H9 (cell line): ENCODE measurements at regions not wholly inside any gene's neighbourhood (a gene's known extent, or its start where the extent isn't known, plus 50 kb on each side); places are given as distances from the start of the nearest gene placed in this dataset.
A peak's percentile ranks its signal among the peaks of the same experiment; 100 is the strongest.

Source experiments
- DNase-seq: peaks from one replicate; pipeline ENCODE4 v3.0.0-alpha.2; 2017
- H2AFZ ChIP-seq: one replicate; pipeline ENCODE4 v1.6.1; 2013; ENCODE audit warnings: mild to moderate bottlenecking, low read length, control low read depth, moderate library complexity
- H2AK5ac ChIP-seq: 2 replicates; pipeline ENCODE4 v1.6.1; 2013; ENCODE audit warnings: low read length, control low read depth, mixed read lengths; ENCODE audit not compliant: insufficient read length
- H2BK120ac ChIP-seq: one replicate; pipeline ENCODE4 v1.6.1; 2013; ENCODE audit warnings: low read depth, mild to moderate bottlenecking, low read length, control low read depth, inconsistent platforms; ENCODE audit not compliant: poor library complexity, severe bottlenecking
- H2BK12ac ChIP-seq: 2 replicates; pipeline ENCODE4 v1.6.1; 2013; ENCODE audit warnings: low read length, control low read depth, mixed read lengths, low read depth; ENCODE audit not compliant: insufficient read length
- H2BK15ac ChIP-seq: 2 replicates; pipeline ENCODE4 v1.6.1; 2013; ENCODE audit warnings: low read depth, low read length, control low read depth
- H2BK20ac ChIP-seq: one replicate; pipeline ENCODE4 v1.6.1; 2013; ENCODE audit warnings: low read depth, mild to moderate bottlenecking, low read length, control low read depth, inconsistent platforms; ENCODE audit not compliant: poor library complexity, severe bottlenecking
- H2BK5ac ChIP-seq: 2 replicates; pipeline ENCODE4 v1.6.1; 2013; ENCODE audit warnings: low read length, control low read depth, mixed read lengths; ENCODE audit not compliant: insufficient read length
- H3K14ac ChIP-seq: 2 replicates; pipeline ENCODE4 v1.6.1; 2013; ENCODE audit warnings: low read length, control low read depth; ENCODE audit not compliant: insufficient read depth
- H3K18ac ChIP-seq: 2 replicates; pipeline ENCODE4 v1.6.1; 2013; ENCODE audit warnings: low read depth, mild to moderate bottlenecking, mixed read lengths, low read length, control low read depth; ENCODE audit not compliant: insufficient read length
- H3K23ac ChIP-seq: 2 replicates; pipeline ENCODE4 v1.6.1; 2013; ENCODE audit warnings: low read length, control low read depth, mixed read lengths, low read depth; ENCODE audit not compliant: insufficient read length
- H3K23me2 ChIP-seq: 2 replicates; pipeline ENCODE4 v1.6.1; 2013; ENCODE audit warnings: low read depth, mild to moderate bottlenecking, mixed read lengths, low read length, control low read depth; ENCODE audit not compliant: insufficient read length, poor library complexity, severe bottlenecking
- H3K27ac ChIP-seq: 2 replicates; pipeline ENCODE4 v1.5.1; 2013; ENCODE audit warnings: low read length, control low read depth, mixed read lengths, low read depth; ENCODE audit not compliant: insufficient read length
- H3K27me3 ChIP-seq: 2 replicates; pipeline ENCODE4 v1.6.1; 2013; ENCODE audit warnings: low read length, control low read depth, inconsistent platforms; ENCODE audit not compliant: insufficient read depth
- H3K4ac ChIP-seq: 2 replicates; pipeline ENCODE4 v1.6.1; 2013; ENCODE audit warnings: low read depth, mild to moderate bottlenecking, control low read depth, inconsistent platforms, low read length, moderate library complexity
- H3K4me1 ChIP-seq: 2 replicates; pipeline ENCODE4 v1.6.1; 2013; ENCODE audit warnings: low read length, control low read depth, inconsistent platforms; ENCODE audit not compliant: insufficient read depth
- H3K4me2 ChIP-seq: 2 replicates; pipeline ENCODE4 v1.6.1; 2013; ENCODE audit warnings: low read length, control low read depth, mixed read lengths; ENCODE audit not compliant: insufficient read length, insufficient read depth
- H3K56ac ChIP-seq: 2 replicates; pipeline ENCODE4 v1.6.1; 2013; ENCODE audit warnings: low read depth, mild to moderate bottlenecking, mixed read lengths, low read length, control low read depth; ENCODE audit not compliant: insufficient read length
- H3K79me1 ChIP-seq: 2 replicates; pipeline ENCODE4 v1.6.1; 2013; ENCODE audit warnings: low read depth, mild to moderate bottlenecking, moderate library complexity, low read length, control low read depth, inconsistent platforms; ENCODE audit not compliant: insufficient read depth, poor library complexity, severe bottlenecking
- H3K79me2 ChIP-seq: 2 replicates; pipeline ENCODE4 v1.6.1; 2013; ENCODE audit warnings: low read length, control low read depth, inconsistent platforms; ENCODE audit not compliant: insufficient read depth
- H3K9ac ChIP-seq: 2 replicates; pipeline ENCODE4 v1.6.1; 2013; ENCODE audit warnings: low read length, control low read depth, mixed read lengths; ENCODE audit not compliant: insufficient read length; ENCODE audit errors: extremely low read depth
- H3K9me3 ChIP-seq: one replicate; pipeline ENCODE4 v1.6.1; 2013; ENCODE audit warnings: low read depth, low read length, inconsistent platforms; ENCODE audit not compliant: control insufficient read depth
- H3T11ph ChIP-seq: one replicate; pipeline ENCODE4 v1.6.1; 2013; ENCODE audit warnings: mild to moderate bottlenecking, low read length, control low read depth, inconsistent platforms
- H4K20me1 ChIP-seq: one replicate; pipeline ENCODE4 v1.6.1; 2013; ENCODE audit not compliant: control insufficient read depth, insufficient read length, insufficient read depth
- H4K5ac ChIP-seq: 2 replicates; pipeline ENCODE4 v1.6.1; 2013; ENCODE audit warnings: low read depth, mild to moderate bottlenecking, mixed read lengths, low read length, control low read depth; ENCODE audit not compliant: insufficient read length
- H4K8ac ChIP-seq: replicated peaks from 2 replicates; pipeline ENCODE4 v1.6.1; 2013; ENCODE audit warnings: low read length, control low read depth, mixed read lengths, low read depth; ENCODE audit not compliant: insufficient read length
- H4K91ac ChIP-seq: 2 replicates; pipeline ENCODE4 v1.6.1; 2013; ENCODE audit warnings: low read depth, mild to moderate bottlenecking, moderate library complexity, mixed read lengths, low read length, control low read depth; ENCODE audit not compliant: insufficient read length
- H3K27ac Mint-ChIP-seq, 3 experiments: 2 replicates in 2 of 3; 3 replicates in 1 of 3; pipeline ENCODE4 v1.8.0; 2020 to 2021; ENCODE audit warnings: mixed read lengths in 3 of 3, mild to moderate bottlenecking in 1 of 3, moderate library complexity in 1 of 3
- H3K27me3 Mint-ChIP-seq: 2 replicates; pipeline ENCODE4 v1.8.0; 2021; ENCODE audit warnings: low read depth, mild to moderate bottlenecking, moderate library complexity, mixed read lengths
- H3K36me3 Mint-ChIP-seq, 3 experiments: 2 replicates in 2 of 3; 3 replicates in 1 of 3; pipeline ENCODE4 v1.8.0; 2020 to 2021; ENCODE audit warnings: low read depth in 3 of 3, mixed read lengths in 3 of 3; ENCODE audit not compliant: insufficient read depth in 1 of 3
- H3K4me1 Mint-ChIP-seq, 2 experiments: 2 replicates each; pipeline ENCODE4 v1.8.0; 2020; ENCODE audit warnings: mixed read lengths in 2 of 2
- H3K4me3 Mint-ChIP-seq, 2 experiments: 2 replicates in 1 of 2; 3 replicates in 1 of 2; pipeline ENCODE4 v1.8.0; 2020 to 2021; ENCODE audit warnings: mild to moderate bottlenecking in 2 of 2, mixed read lengths in 2 of 2, moderate library complexity in 1 of 2
- H3K9me3 Mint-ChIP-seq, 2 experiments: 2 replicates in 1 of 2; 3 replicates in 1 of 2; pipeline ENCODE4 v1.8.0; 2020; ENCODE audit warnings: mild to moderate bottlenecking in 2 of 2, mixed read lengths in 2 of 2, moderate library complexity in 1 of 2
- CTCF ChIP-seq: fragments of 200-600 bp; sonication (generic); conservative IDR thresholded peaks from 3 replicates; pipeline ENCODE4 v1.8.0; 2021; ENCODE audit warnings: antibody characterized with exemption, mild to moderate bottlenecking
- WGBS: extraction: QIAGEN DNeasy Blood & Tissue Kit; methylation state at CpG from one replicate; pipeline ENCODE4 v1.1.7; 2013; ENCODE audit warnings: missing lambda C conversion rate, low lambda C conversion rate, mixed read lengths; ENCODE audit not compliant: insufficient read length; ENCODE audit errors: extremely low coverage; 5-methylcytosine and 5-hydroxymethylcytosine counted together

GRCh38 chr15:47988564-47988963 lies 132.2 kb upstream of the SLC24A5 start:
- WGBS = no CpG with 5 or more reads among the region's 1 CpG
- Histone ChIP-seq H3K4me2 (no peak overlapping the region), H4K20me1 (no peaks in the 10 kb centered on the region), H3K79me2 (no peaks in the 10 kb centered on the region), H3T11ph (no peak overlapping the region), H3K9me3 (no peaks in the 10 kb centered on the region), H4K8ac (no peak overlapping the region), H2BK12ac (no peak overlapping the region), H2BK5ac (no peak overlapping the region), H3K27ac (no peak overlapping the region), H3K79me1 (no peaks in the 10 kb centered on the region), H2AK5ac (no peak overlapping the region), H3K18ac (no peak overlapping the region), H3K27me3 (no peaks in the 10 kb centered on the region), H3K23me2 (no peaks in the 10 kb centered on the region), H3K14ac (no peak overlapping the region), H3K4ac (no peak overlapping the region), H4K91ac (no peak overlapping the region), H3K56ac (no peak overlapping the region), H3K9ac (no peak overlapping the region), H2AFZ (no peak overlapping the region), H2BK15ac (no peak overlapping the region), H3K4me1 (no peaks in the 10 kb centered on the region), H2BK120ac (no peak overlapping the region), H2BK20ac (no peak overlapping the region), H4K5ac (no peak overlapping the region), H3K23ac (no peak overlapping the region)
- no peak for DNase-seq
- Mint-ChIP-seq H3K4me3 (no peak overlapping the region), H3K9me3 (no peaks in the 10 kb centered on the region), H3K27ac (no peak overlapping the region), H3K27me3 (no peaks in the 10 kb centered on the region), H3K36me3 (no peaks in the 10 kb centered on the region), H3K4me1 (peaks cover 11 to 14% of the 10 kb centered on the region in 2 experiments)
- peak; percentile 23; the same call in 2 of the 3 replicates for TF ChIP-seq CTCF
